ENCODE measurements at regions not wholly inside any gene's neighbourhood (a gene's known extent, or its start where the extent isn't known, plus 50 kb on each side); places are given as distances from the start of the nearest gene placed in this dataset.

- no peak for TF ChIP-seq YY1 (IDR thresholded peaks at IDR 0.05; ENCODE audit: insufficient read depth, insufficient read length)
- TF ChIP-seq SUZ12 (IDR thresholded peaks at IDR 0.05; ENCODE audit: extremely low read depth, insufficient read depth, insufficient read length) = no peak
These were observed 170.1 kb upstream of the PFN2 start for GRCh38 chr3:150140614-150141321.

Measured in NT2/D1 (cell line).